Activated CD8-positive, alpha-beta T cell treated with anti-CD3 and anti-CD28 coated beads for 36 hours (primary cell): ENCODE measurements at regions not wholly inside any gene's neighbourhood (a gene's known extent, or its start where the extent isn't known, plus 50 kb on each side); places are given as distances from the start of the nearest gene placed in this dataset.

Experiments
- ATAC-seq: fragments of 200-7000 bp; cut with Tn5 transposase; one replicate; pipeline ENCODE4 v1.10.0; 2021; ENCODE audit warnings: mild to moderate bottlenecking, moderate library complexity
- CTCF ChIA-PET: fragments of 350-600 bp; sonication (Branson Sonifier 250); formaldehyde crosslinking; loops from one replicate; lab custom pipeline; 2021; ENCODE audit warnings: antibody characterized with exemption; lab: Charles Lee
- POLR2A ChIA-PET: fragments of 350-600 bp; sonication (Branson Sonifier 250); formaldehyde crosslinking; loops from one replicate; lab custom pipeline; 2021; ENCODE audit warnings: antibody characterized with exemption; lab: Charles Lee
- DNase-seq: peaks from one replicate; pipeline ENCODE4 v3.0.0-alpha.2; 2020
- H3K27ac Mint-ChIP-seq: one replicate; pipeline ENCODE4 v1.8.0; 2021; ENCODE audit warnings: mild to moderate bottlenecking, mixed read lengths
- H3K27me3 Mint-ChIP-seq: one replicate; pipeline ENCODE4 v1.8.0; 2021; ENCODE audit warnings: mixed read lengths
- H3K36me3 Mint-ChIP-seq: one replicate; pipeline ENCODE4 v1.8.0; 2021; ENCODE audit warnings: low read depth, mixed read lengths
- H3K4me1 Mint-ChIP-seq: one replicate; pipeline ENCODE4 v1.8.0; 2021; ENCODE audit warnings: low read depth, mixed read lengths
- H3K4me3 Mint-ChIP-seq: one replicate; pipeline ENCODE4 v1.8.0; 2021; ENCODE audit warnings: mild to moderate bottlenecking, moderate library complexity, mixed read lengths
- H3K9me3 Mint-ChIP-seq: one replicate; pipeline ENCODE4 v1.8.0; 2021; ENCODE audit warnings: mixed read lengths
- CTCF ChIP-seq: fragments of 200-600 bp; IDR thresholded peaks from one replicate; pipeline ENCODE4 v1.8.0; 2022; ENCODE audit warnings: antibody characterized with exemption, mild to moderate bottlenecking
- intact Hi-C: fragments of 100-400 bp; cut with micrococcal nuclease; formaldehyde crosslinking; loops from one replicate; pipeline ENCODE4 v1.10.0; 2022

DNA sequence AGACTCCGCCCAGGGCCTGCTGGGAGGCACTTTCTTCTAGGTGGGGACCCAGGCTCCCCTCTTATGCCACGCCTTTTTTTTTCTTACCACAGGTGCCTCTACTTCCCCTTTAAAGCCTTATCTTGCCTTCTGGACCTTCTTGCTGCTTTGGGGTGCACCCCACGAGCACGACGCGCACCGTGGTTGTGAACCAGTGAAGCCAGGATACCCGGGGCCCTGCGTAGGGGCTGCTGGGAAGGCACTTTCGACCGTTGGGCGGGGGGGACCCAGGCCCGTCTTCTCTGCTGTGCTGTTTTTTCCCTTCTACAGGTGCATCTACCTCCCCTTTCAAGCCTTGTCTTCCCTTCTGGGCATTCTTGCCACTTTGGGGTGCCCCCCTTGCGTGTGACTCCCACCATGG lies 305.4 kb downstream of the ALG10 start:
- intact Hi-C loops, result no loop called here
- ATAC-seq (no peak), DNase-seq (no peak)
- POLR2A ChIA-PET, result no interaction called here
- Mint-ChIP-seq H3K27me3 (no peaks in the 10 kb centered on the region), H3K4me3 (no peak overlapping the region), H3K9me3 (peaks cover 44% of the 10 kb centered on the region), H3K27ac (no peak overlapping the region), H3K36me3 (no peaks in the 10 kb centered on the region), H3K4me1 (no peaks in the 10 kb centered on the region)
- CTCF ChIA-PET, result no interaction called here
- TF ChIP-seq CTCF, result no peak

DNA sequence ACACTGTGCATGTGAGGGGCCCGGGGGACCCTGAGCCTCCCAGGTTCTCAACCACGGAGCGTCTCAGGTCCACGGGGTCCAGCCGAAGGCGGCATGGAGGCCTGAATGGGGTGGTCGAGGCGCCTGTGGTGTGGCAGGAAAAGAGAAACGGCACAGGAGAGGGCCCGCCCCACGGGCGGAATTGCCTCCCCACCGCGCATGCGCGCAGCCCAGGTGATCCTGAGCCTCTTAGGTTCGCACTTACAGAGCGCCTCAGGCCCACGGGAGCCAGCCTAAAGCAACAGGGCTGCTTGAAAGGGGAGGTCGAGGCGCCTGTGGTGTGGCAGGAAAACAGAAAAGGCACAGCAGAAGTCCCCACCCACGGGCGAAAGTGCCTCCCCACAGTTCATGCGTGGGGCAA lies 311.0 kb downstream of the ALG10 start:
- no peaks in the 10 kb centered on the region for H3K27me3 Mint-ChIP-seq
- no peak for TF ChIP-seq CTCF
- DNase-seq, result no peak
- no peaks in the 10 kb centered on the region for H3K36me3 Mint-ChIP-seq
- ChIA-PET POLR2A (no interaction called here), CTCF (no interaction called here)
- peaks cover 14% of the 10 kb centered on the region for H3K9me3 Mint-ChIP-seq
- intact Hi-C loops, result no loop called here
- ATAC-seq, result no peak
- H3K4me3 Mint-ChIP-seq, result no peak overlapping the region
- H3K27ac Mint-ChIP-seq, result no peak overlapping the region
- H3K4me1 Mint-ChIP-seq, result no peaks in the 10 kb centered on the region

DNA sequence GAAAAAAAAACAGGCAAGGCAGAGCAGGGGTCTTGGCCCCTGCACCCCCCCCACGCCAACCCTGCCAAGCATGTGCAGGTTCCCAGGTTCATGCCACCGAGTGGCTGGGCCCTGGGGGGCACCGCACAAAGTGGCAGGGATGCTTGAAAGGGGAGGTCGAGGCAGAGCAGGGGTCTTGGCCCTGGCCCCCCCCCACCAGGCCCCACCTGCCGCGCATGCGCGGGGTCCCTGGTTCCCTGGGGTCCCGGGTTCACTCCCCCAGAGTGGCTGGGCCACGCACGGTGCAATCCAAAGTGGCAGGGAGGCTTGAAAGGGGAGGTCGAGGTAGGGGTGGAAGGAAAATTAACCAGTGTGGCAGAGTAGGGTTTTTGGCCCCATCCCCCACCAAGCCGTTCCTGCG lies 312.2 kb downstream of the ALG10 start:
- H3K4me1 Mint-ChIP-seq, result no peaks in the 10 kb centered on the region
- DNase-seq (no peak), ATAC-seq (no peak)
- POLR2A ChIA-PET, result no interaction called here
- H3K4me3 Mint-ChIP-seq, result no peak overlapping the region
- no peaks in the 10 kb centered on the region for H3K36me3 Mint-ChIP-seq
- H3K9me3 Mint-ChIP-seq, result peaks cover 12% of the 10 kb centered on the region
- H3K27ac Mint-ChIP-seq, result no peak overlapping the region
- intact Hi-C loops, result no loop called here
- CTCF ChIA-PET, result no interaction called here
- TF ChIP-seq CTCF, result no peak
- H3K27me3 Mint-ChIP-seq, result no peaks in the 10 kb centered on the region

GRCh38 chr12:34334953-34335743 lies 312.9 kb downstream of the ALG10 start:
- Mint-ChIP-seq H3K4me1 (no peaks in the 10 kb centered on the region), H3K4me3 (no peak overlapping the region), H3K27ac (no peak overlapping the region), H3K36me3 (no peaks in the 10 kb centered on the region), H3K9me3 (peaks cover 12% of the 10 kb centered on the region), H3K27me3 (no peaks in the 10 kb centered on the region)
- DNase-seq, result no peak
- no peak for ATAC-seq
- intact Hi-C loops, result no loop called here
- TF ChIP-seq CTCF, result no peak
- ChIA-PET CTCF (no interaction called here), POLR2A (no interaction called here)

DNA sequence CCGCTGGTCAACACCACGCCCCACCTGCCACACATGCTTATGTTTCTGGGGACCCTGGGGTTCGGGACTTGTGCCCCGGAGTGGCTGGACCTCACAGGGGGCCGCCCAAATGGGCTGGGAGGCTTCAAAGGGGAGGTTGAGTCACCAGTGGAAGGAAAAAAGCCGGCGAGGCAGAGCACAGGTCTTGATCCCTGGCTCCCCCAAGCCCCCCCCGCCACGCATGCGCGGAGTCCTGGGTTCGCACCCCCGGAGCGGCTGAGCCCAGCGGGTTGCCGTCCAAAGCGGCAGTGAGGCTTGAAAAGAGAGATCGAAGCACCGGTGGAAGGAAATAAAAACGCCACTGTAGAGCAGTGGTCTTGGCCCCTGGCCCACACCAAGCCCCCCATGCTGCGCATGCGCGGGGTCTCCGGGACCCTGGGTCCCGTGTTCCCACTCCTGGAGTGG lies 313.5 kb downstream of the ALG10 start:
- no peak for TF ChIP-seq CTCF
- Mint-ChIP-seq H3K4me1 (no peaks in the 10 kb centered on the region), H3K27ac (no peak overlapping the region), H3K27me3 (no peaks in the 10 kb centered on the region), H3K4me3 (no peak overlapping the region), H3K9me3 (peaks cover 10% of the 10 kb centered on the region), H3K36me3 (no peaks in the 10 kb centered on the region)
- CTCF ChIA-PET, result no interaction called here
- ATAC-seq (no peak), DNase-seq (no peak)
- POLR2A ChIA-PET, result no interaction called here
- intact Hi-C loops, result no loop called here
